Spleen (tissue), 7 donors: ENCODE measurements at regions not wholly inside any gene's neighbourhood (a gene's known extent, or its start where the extent isn't known, plus 50 kb on each side); places are given as distances from the start of the nearest gene placed in this dataset.

ENCODE experiments used
- CTCF ChIP-seq, 11 experiments: fragments of 200-600 bp in 7 of 11; fragments of 450-650 bp in 4 of 11; sonication (generic) in 4 of 11; IDR thresholded peaks in 8 of 11; conservative IDR thresholded peaks in 3 of 11; 1 replicate in 7 of 11; 2 replicates in 4 of 11; pipeline versions ENCODE4 v1.4.0 to v1.8.0; 2016 to 2021; ENCODE audit warnings: antibody characterized with exemption in 11 of 11, inconsistent platforms in 4 of 11, mild to moderate bottlenecking in 1 of 11
- POLR2A ChIP-seq, 3 donors: fragments of 450-650 bp; IDR thresholded peaks; one replicate each; pipeline ENCODE4 v1.5.1; 2017; ENCODE audit warnings: antibody characterized with exemption in 3 of 3, mild to moderate bottlenecking in 1 of 3
- POLR2AphosphoS5 ChIP-seq, 3 donors: sonication (generic); formaldehyde crosslinking; IDR thresholded peaks; one replicate each; pipeline ENCODE4 v1.5.1; 2017; ENCODE audit warnings: antibody characterized with exemption in 3 of 3
- donor health status: DM: no; HTN: no; CAD: no; lungs with moderate emphysema.
- donor health status: DM: no; HTN: no; CAD: no.
- donor health status: DM: no; HTN: no; CAD: no.

- TF ChIP-seq CTCF (IDR thresholded peaks at IDR 0.05 in 8 of 11, conservative IDR thresholded peaks at IDR 0.05 in 3 of 11) (no peak), POLR2A (IDR thresholded peaks at IDR 0.05) (no peak), POLR2AphosphoS5 (IDR thresholded peaks at IDR 0.05) (no peak)
These were observed 468.4 kb downstream of the SUCLG1 start for GRCh38 chr2:83990636-83991035.
